GM23338 (cell line): ENCODE measurements at regions not wholly inside any gene's neighbourhood (a gene's known extent, or its start where the extent isn't known, plus 50 kb on each side); places are given as distances from the start of the nearest gene placed in this dataset.

ENCODE experiments used
- ATAC-seq: fragments of 200-7000 bp; cut with Tn5 transposase; 3 replicates; pipeline ENCODE4 v1.9.1; 2020
- DNase-seq: peaks from one replicate; pipeline ENCODE4 v3.0.0-alpha.2; 2015; ENCODE audit warnings: low spot score
- H2AFZ ChIP-seq: fragments of 200-600 bp; sonication (generic); 2 replicates; pipeline ENCODE4 v1.8.0; 2016; ENCODE audit warnings: antibody characterized with exemption, mild to moderate bottlenecking, moderate library complexity
- H3F3A ChIP-seq: fragments of 200-600 bp; sonication (generic); replicated peaks from 2 replicates; pipeline ENCODE4 v1.8.0; 2017; ENCODE audit warnings: antibody characterized with exemption, mixed run types, low read depth
- H3K27ac ChIP-seq: fragments of 200-600 bp; sonication (generic); 2 replicates; pipeline ENCODE4 v1.6.1; 2016; ENCODE audit warnings: low read depth
- H3K27me3 ChIP-seq: fragments of 200-600 bp; sonication (generic); 2 replicates; pipeline ENCODE4 v1.8.0; 2016; ENCODE audit warnings: mild to moderate bottlenecking, mixed run types, moderate library complexity; ENCODE audit not compliant: insufficient read depth
- H3K36me3 ChIP-seq: fragments of 200-600 bp; sonication (generic); 2 replicates; pipeline ENCODE4 v1.8.0; 2016; ENCODE audit warnings: mild to moderate bottlenecking; ENCODE audit not compliant: insufficient read depth
- H3K4me1 ChIP-seq: fragments of 200-600 bp; sonication (generic); 2 replicates; pipeline ENCODE4 v1.8.0; 2016; ENCODE audit warnings: mild to moderate bottlenecking, moderate library complexity; ENCODE audit not compliant: insufficient read depth
- H3K4me2 ChIP-seq: fragments of 200-600 bp; sonication (generic); 2 replicates; pipeline ENCODE4 v1.7.1; 2017; ENCODE audit warnings: mixed run types
- H3K4me3 ChIP-seq: fragments of 200-600 bp; sonication (generic); 2 replicates; pipeline ENCODE4 v1.6.1; 2016; ENCODE audit warnings: mixed run types
- H3K79me2 ChIP-seq: fragments of 200-600 bp; sonication (generic); replicated peaks from 2 replicates; pipeline ENCODE4 v1.8.0; 2017; ENCODE audit warnings: mild to moderate bottlenecking; ENCODE audit not compliant: insufficient read depth
- H3K9me2 ChIP-seq: fragments of 200-600 bp; sonication (generic); 2 replicates; pipeline ENCODE4 v1.8.0; 2017; ENCODE audit not compliant: insufficient read depth
- H4K20me1 ChIP-seq: fragments of 200-600 bp; sonication (generic); replicated peaks from 2 replicates; pipeline ENCODE4 v1.8.0; 2017; ENCODE audit warnings: mild to moderate bottlenecking; ENCODE audit not compliant: insufficient read depth
- H3K27ac Mint-ChIP-seq: 2 replicates; pipeline ENCODE4 v1.8.0; 2020; ENCODE audit warnings: inconsistent platforms, mild to moderate bottlenecking, moderate library complexity, mixed read lengths
- H3K27me3 Mint-ChIP-seq: 3 replicates; pipeline ENCODE4 v1.8.0; 2022; ENCODE audit warnings: low read depth, mild to moderate bottlenecking, moderate library complexity, mixed read lengths, inconsistent platforms; ENCODE audit not compliant: insufficient read depth, poor library complexity
- H3K36me3 Mint-ChIP-seq: 3 replicates; pipeline ENCODE4 v1.8.0; 2021; ENCODE audit warnings: low read depth, mild to moderate bottlenecking, inconsistent platforms, moderate library complexity, mixed read lengths
- H3K4me1 Mint-ChIP-seq: 3 replicates; pipeline ENCODE4 v1.8.0; 2020; ENCODE audit warnings: mild to moderate bottlenecking, inconsistent platforms, mixed read lengths
- H3K4me3 Mint-ChIP-seq: 3 replicates; pipeline ENCODE4 v1.8.0; 2021; ENCODE audit warnings: moderate library complexity, mild to moderate bottlenecking, inconsistent platforms, mixed read lengths
- H3K9me3 Mint-ChIP-seq: 3 replicates; pipeline ENCODE4 v1.8.0; 2020; ENCODE audit warnings: moderate library complexity, mild to moderate bottlenecking, inconsistent platforms, mixed read lengths
- CREB1 ChIP-seq: fragments of 250-450 bp; sonication (Bioruptor Pico); IDR thresholded peaks from 2 replicates; pipeline ENCODE4 v1.5.0; 2020; ENCODE audit warnings: low read depth, mild to moderate bottlenecking, moderate library complexity
- EZH2 ChIP-seq: fragments of 200-600 bp; sonication (generic); IDR thresholded peaks from one replicate; pipeline ENCODE4 v1.8.0; 2017; ENCODE audit warnings: antibody characterized with exemption, mild to moderate bottlenecking, low read depth; ENCODE audit not compliant: unreplicated experiment
- EZH2phosphoT487 ChIP-seq: fragments of 200-600 bp; sonication (generic); IDR thresholded peaks from one replicate; pipeline ENCODE4 v1.8.1; 2018; ENCODE audit warnings: antibody characterized with exemption; ENCODE audit not compliant: unreplicated experiment
- JUNB ChIP-seq: IDR thresholded peaks from one replicate; pipeline ENCODE4 v1.6.1; 2016; ENCODE audit warnings: antibody characterized with exemption; ENCODE audit not compliant: unreplicated experiment
- NANOG ChIP-seq: IDR thresholded peaks from 2 replicates; pipeline ENCODE4 v1.6.1; 2016; ENCODE audit warnings: antibody characterized with exemption, borderline replicate concordance
- POLR2AphosphoS5 ChIP-seq: IDR thresholded peaks from 2 replicates; pipeline ENCODE4 v1.6.1; 2016; ENCODE audit warnings: antibody characterized with exemption, low read depth
- STAT1 ChIP-seq: IDR thresholded peaks from one replicate; pipeline ENCODE4 v1.6.1; 2016; ENCODE audit warnings: antibody characterized with exemption; ENCODE audit not compliant: unreplicated experiment
- ZNF114 ChIP-seq: fragments of 250-450 bp; sonication (Bioruptor Pico); IDR thresholded peaks from 2 replicates; pipeline ENCODE4 v1.5.0; 2020; ENCODE audit warnings: mild to moderate bottlenecking, moderate library complexity
- ZNF331 ChIP-seq: fragments of 250-450 bp; sonication (Bioruptor Pico); IDR thresholded peaks from 2 replicates; pipeline ENCODE4 v1.5.0; 2020; ENCODE audit warnings: low read depth, mild to moderate bottlenecking, moderate library complexity
- TF ChIP-seq, protein P1 (sequence below): fragments of 250-450 bp; sonication (Bioruptor Pico); IDR thresholded peaks from 2 replicates; pipeline ENCODE4 v1.5.0; 2020; ENCODE audit warnings: mild to moderate bottlenecking, moderate library complexity
- TF ChIP-seq, protein P2 (sequence below): IDR thresholded peaks from 2 replicates; pipeline ENCODE4 v1.6.1; 2016; ENCODE audit warnings: antibody characterized with exemption
- TF ChIP-seq, protein P3 (sequence below): IDR thresholded peaks from one replicate; pipeline ENCODE4 v1.6.1; 2018; ENCODE audit warnings: antibody characterized with exemption; ENCODE audit not compliant: unreplicated experiment
- TF ChIP-seq, protein P4 (sequence below), 2 experiments: fragments of 200-600 bp in 1 of 2; sonication (generic) in 1 of 2; conservative IDR thresholded peaks; 2 replicates each; pipeline versions ENCODE4 v1.5.1 to v1.6.1; 2016 to 2017; ENCODE audit warnings: antibody characterized with exemption in 2 of 2, low read depth in 2 of 2, mild to moderate bottlenecking in 2 of 2, moderate library complexity in 1 of 2

DNA sequence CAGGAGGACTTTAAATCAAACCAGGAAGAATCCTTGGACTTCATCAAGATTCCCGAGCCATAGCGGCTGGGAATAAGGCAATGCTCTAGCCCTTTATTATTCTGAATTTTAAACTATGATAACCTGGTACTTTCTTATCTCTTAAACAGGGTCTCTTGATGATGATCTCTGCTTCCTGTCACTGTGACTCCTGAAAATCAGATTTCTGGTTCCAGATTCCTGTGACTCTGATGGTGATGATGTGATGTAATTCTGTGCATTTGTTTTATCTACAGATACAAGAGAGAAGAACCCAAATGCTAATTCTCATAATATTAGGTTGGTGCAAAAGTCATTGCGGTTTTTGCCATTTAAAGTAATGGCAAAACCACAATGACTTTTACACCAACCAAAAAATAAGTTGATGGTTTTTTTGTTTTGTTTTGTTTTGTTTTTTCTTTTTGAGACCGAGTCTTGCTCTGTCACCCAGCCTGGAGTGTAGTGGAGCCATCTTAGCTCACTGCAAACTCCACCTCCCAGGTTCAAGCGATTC lies 116.3 kb upstream of the CREB1 start:
- Histone ChIP-seq H3K79me2 (no peaks in the 10 kb centered on the region), H3K27ac (no peak overlapping the region), H3F3A (0 out of 2 replicates have a peak, but pooled peaks cover 2% of the 10 kb centered on the region), H2AFZ (0 out of 2 replicates have a peak overlapping the region, but pooled peaks have one; percentile 6), H3K9me2 (no peaks in the 10 kb centered on the region; the same call in 1 of the 2 replicates), H3K36me3 (no peaks in the 10 kb centered on the region), H3K4me1 (peaks cover 55% of the 10 kb centered on the region), H3K27me3 (no peaks in the 10 kb centered on the region), H3K4me3 (no peak overlapping the region), H4K20me1 (no peaks in the 10 kb centered on the region), H3K4me2 (no peak overlapping the region)
- Mint-ChIP-seq H3K27ac (no peak overlapping the region), H3K27me3 (no peaks in the 10 kb centered on the region), H3K4me3 (no peak overlapping the region), H3K36me3 (no peaks in the 10 kb centered on the region), H3K4me1 (peaks cover 54% of the 10 kb centered on the region), H3K9me3 (no peaks in the 10 kb centered on the region)
- TF ChIP-seq NANOG (no peak), EZH2phosphoT487 (no peak), JUNB (no peak), CREB1 (CRISPR knock-in tag) (no peak), ZNF114 (CRISPR knock-in tag) (no peak), EZH2 (no peak), ZNF331 (no peak), STAT1 (no peak), POLR2AphosphoS5 (no peak)
- TF ChIP-seq, protein P1, sequence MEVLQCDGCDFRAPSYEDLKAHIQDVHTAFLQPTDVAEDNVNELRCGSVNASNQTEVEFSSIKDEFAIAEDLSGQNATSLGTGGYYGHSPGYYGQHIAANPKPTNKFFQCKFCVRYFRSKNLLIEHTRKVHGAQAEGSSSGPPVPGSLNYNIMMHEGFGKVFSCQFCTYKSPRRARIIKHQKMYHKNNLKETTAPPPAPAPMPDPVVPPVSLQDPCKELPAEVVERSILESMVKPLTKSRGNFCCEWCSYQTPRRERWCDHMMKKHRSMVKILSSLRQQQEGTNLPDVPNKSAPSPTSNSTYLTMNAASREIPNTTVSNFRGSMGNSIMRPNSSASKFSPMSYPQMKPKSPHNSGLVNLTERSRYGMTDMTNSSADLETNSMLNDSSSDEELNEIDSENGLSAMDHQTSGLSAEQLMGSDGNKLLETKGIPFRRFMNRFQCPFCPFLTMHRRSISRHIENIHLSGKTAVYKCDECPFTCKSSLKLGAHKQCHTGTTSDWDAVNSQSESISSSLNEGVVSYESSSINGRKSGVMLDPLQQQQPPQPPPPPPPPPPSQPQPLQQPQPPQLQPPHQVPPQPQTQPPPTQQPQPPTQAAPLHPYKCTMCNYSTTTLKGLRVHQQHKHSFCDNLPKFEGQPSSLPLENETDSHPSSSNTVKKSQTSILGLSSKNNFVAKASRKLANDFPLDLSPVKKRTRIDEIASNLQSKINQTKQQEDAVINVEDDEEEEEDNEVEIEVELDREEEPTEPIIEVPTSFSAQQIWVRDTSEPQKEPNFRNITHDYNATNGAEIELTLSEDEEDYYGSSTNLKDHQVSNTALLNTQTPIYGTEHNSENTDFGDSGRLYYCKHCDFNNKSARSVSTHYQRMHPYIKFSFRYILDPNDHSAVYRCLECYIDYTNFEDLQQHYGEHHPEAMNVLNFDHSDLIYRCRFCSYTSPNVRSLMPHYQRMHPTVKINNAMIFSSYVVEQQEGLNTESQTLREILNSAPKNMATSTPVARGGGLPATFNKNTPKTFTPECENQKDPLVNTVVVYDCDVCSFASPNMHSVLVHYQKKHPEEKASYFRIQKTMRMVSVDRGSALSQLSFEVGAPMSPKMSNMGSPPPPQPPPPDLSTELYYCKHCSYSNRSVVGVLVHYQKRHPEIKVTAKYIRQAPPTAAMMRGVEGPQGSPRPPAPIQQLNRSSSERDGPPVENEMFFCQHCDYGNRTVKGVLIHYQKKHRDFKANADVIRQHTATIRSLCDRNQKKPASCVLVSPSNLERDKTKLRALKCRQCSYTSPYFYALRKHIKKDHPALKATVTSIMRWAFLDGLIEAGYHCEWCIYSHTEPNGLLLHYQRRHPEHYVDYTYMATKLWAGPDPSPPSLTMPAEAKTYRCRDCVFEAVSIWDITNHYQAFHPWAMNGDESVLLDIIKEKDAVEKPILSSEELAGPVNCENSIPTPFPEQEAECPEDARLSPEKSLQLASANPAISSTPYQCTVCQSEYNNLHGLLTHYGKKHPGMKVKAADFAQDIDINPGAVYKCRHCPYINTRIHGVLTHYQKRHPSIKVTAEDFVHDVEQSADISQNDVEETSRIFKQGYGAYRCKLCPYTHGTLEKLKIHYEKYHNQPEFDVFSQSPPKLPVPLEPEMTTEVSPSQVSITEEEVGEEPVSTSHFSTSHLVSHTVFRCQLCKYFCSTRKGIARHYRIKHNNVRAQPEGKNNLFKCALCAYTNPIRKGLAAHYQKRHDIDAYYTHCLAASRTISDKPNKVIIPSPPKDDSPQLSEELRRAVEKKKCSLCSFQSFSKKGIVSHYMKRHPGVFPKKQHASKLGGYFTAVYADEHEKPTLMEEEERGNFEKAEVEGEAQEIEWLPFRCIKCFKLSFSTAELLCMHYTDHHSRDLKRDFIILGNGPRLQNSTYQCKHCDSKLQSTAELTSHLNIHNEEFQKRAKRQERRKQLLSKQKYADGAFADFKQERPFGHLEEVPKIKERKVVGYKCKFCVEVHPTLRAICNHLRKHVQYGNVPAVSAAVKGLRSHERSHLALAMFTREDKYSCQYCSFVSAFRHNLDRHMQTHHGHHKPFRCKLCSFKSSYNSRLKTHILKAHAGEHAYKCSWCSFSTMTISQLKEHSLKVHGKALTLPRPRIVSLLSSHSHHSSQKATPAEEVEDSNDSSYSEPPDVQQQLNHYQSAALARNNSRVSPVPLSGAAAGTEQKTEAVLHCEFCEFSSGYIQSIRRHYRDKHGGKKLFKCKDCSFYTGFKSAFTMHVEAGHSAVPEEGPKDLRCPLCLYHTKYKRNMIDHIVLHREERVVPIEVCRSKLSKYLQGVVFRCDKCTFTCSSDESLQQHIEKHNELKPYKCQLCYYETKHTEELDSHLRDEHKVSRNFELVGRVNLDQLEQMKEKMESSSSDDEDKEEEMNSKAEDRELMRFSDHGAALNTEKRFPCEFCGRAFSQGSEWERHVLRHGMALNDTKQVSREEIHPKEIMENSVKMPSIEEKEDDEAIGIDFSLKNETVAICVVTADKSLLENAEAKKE (CRISPR knock-in tag) = no peak
- TF ChIP-seq, protein P2, sequence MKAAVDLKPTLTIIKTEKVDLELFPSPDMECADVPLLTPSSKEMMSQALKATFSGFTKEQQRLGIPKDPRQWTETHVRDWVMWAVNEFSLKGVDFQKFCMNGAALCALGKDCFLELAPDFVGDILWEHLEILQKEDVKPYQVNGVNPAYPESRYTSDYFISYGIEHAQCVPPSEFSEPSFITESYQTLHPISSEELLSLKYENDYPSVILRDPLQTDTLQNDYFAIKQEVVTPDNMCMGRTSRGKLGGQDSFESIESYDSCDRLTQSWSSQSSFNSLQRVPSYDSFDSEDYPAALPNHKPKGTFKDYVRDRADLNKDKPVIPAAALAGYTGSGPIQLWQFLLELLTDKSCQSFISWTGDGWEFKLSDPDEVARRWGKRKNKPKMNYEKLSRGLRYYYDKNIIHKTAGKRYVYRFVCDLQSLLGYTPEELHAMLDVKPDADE = no peak
- TF ChIP-seq, protein P3, sequence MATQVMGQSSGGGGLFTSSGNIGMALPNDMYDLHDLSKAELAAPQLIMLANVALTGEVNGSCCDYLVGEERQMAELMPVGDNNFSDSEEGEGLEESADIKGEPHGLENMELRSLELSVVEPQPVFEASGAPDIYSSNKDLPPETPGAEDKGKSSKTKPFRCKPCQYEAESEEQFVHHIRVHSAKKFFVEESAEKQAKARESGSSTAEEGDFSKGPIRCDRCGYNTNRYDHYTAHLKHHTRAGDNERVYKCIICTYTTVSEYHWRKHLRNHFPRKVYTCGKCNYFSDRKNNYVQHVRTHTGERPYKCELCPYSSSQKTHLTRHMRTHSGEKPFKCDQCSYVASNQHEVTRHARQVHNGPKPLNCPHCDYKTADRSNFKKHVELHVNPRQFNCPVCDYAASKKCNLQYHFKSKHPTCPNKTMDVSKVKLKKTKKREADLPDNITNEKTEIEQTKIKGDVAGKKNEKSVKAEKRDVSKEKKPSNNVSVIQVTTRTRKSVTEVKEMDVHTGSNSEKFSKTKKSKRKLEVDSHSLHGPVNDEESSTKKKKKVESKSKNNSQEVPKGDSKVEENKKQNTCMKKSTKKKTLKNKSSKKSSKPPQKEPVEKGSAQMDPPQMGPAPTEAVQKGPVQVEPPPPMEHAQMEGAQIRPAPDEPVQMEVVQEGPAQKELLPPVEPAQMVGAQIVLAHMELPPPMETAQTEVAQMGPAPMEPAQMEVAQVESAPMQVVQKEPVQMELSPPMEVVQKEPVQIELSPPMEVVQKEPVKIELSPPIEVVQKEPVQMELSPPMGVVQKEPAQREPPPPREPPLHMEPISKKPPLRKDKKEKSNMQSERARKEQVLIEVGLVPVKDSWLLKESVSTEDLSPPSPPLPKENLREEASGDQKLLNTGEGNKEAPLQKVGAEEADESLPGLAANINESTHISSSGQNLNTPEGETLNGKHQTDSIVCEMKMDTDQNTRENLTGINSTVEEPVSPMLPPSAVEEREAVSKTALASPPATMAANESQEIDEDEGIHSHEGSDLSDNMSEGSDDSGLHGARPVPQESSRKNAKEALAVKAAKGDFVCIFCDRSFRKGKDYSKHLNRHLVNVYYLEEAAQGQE = no peak
- TF ChIP-seq, protein P4, sequence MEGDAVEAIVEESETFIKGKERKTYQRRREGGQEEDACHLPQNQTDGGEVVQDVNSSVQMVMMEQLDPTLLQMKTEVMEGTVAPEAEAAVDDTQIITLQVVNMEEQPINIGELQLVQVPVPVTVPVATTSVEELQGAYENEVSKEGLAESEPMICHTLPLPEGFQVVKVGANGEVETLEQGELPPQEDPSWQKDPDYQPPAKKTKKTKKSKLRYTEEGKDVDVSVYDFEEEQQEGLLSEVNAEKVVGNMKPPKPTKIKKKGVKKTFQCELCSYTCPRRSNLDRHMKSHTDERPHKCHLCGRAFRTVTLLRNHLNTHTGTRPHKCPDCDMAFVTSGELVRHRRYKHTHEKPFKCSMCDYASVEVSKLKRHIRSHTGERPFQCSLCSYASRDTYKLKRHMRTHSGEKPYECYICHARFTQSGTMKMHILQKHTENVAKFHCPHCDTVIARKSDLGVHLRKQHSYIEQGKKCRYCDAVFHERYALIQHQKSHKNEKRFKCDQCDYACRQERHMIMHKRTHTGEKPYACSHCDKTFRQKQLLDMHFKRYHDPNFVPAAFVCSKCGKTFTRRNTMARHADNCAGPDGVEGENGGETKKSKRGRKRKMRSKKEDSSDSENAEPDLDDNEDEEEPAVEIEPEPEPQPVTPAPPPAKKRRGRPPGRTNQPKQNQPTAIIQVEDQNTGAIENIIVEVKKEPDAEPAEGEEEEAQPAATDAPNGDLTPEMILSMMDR (conservative IDR thresholded peaks at IDR 0.05; ENCODE audit: low read depth in 2 of 2) = no peak
- ATAC-seq (no peak), DNase-seq (no peak)
